ENCODE measurements at regions not wholly inside any gene's neighbourhood (a gene's known extent, or its start where the extent isn't known, plus 50 kb on each side); places are given as distances from the start of the nearest gene placed in this dataset.
"Not testable (repeated sequence)": the region's sequence is repeated elsewhere in the genome, so short reads cannot be mapped to it uniquely, and the experiment has no call there.

DNA sequence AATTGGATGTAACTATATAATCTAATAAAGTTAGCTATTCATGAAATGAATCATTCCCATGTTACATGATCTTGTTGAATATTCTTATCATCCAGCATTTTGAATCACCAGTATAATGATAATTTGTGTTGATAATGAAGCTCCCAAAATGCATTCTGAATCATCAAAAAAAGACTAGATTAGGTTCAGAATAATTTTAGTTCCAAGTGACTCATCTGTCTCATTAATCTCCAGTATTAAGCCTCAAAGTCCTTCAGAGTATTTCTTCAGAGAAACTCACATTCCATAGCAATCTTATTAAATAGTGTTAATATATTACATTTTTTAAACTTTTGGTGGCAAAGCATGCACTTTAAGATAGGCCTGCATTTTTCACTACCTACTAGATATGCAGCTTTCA, 207.5 kb downstream of the SLITRK5 start:
- no peak for DNase-seq

DNA sequence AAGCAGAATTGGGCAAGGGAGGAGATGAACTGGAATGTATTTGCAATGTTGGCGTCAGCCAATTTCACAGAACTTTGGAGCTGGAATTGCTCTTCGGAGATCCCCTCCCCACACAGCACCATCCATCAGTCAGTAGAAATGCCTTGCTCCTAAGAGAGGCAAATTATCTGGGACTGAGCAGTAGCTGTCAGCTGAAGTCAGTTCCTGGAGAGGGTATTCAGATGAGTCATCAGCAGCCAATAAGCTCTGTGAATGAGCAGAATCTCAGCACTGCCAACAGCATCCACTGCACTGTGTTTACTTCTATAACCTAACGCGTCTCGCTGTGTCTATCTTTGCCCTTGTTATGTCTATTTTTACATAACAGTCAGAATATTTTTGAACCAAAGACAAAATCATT, 213.7 kb downstream of the SLITRK5 start:
- no peak for DNase-seq

DNA sequence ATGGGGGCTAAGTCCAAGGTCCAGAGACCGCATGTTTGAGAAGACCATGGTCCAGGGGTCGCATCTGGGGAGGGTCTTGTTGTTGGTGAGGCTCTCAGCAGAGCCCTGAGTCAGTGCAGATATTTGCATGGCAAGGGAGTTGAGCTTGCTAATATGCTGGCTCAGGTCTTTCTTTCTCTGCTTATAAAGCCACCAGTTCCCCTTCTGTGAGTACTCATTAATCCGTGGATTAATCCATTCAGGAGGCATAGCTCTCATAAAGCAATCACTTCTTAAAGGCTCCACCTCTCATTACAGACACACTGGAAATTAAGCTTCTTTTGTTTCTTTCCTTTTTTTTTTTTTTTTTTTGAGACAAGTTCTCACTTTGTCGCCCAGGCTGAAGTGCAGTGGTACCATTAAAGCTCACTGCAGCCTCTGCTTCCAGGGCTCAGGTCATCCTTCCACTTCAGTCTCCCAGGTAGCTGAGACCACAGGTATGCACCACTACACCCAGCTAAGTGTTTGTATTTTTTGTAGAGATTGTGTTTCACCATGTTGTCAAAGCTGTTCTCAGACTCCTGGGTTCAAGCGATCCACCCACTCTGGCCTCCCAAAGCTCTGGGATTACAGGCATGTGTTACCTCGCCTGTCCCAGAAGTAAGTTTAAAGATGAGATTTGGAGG, 216.4 kb downstream of the SLITRK5 start:
- DNase-seq, result no peak

DNA sequence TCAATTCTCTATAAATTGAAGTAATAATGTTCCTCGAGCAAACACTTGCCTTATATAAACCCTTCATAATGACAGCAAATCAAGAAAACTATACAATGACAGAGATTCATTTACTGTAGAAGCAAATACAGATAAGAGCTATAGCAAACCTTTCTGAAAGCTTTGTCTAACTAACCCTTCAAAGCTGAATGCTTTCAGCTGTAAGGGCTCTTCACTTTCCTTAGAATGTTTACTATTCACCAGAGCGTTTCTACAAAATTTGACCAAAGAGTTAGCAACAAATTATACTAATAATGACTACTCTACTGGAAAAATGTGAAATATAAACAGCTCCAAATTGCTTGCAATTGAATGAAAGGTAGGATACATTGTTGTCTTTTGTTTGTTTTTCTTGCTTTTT, 218.1 kb downstream of the SLITRK5 start:
- no peak for DNase-seq

DNA sequence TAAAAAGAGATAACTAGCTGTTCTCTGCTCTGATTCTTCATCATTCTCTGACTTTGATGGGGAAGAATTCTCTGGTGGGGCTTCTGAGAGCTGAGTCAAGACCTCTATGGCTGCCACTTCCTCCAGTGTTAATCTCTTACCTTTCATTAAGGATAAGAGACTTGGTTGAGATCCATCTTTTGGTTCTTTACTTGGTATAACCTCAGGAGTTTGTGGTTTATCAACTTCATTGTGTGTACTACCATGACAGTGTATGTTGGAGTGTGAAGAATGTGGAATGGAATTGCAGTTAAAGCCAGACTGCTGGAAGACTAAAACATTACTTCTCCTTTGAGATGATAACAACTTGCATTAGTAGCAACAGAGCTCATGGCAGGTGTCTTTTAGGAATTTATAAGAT, 222.0 kb downstream of the SLITRK5 start:
- DNase-seq, result no peak

DNA sequence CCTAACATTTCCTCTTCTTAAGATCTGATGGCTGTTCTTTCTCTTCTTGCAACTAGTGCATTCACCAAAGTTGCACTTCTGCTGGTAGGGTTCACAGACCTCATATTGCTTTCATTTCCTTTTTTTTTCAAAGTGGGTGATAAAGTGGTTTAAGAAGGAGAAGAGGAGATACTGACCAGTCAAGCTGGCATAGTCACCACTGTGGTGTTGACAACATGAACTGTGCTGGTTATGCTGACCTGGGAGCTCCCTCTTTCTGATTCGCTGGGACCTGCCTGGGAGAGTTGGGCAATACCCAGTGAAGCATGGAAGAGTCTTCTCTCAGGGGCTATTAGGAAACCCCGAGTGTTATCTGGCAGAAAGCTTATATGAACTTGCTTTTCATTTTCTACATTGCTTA, 222.9 kb downstream of the SLITRK5 start:
- peak; percentile 17 to 25 for DNase-seq

DNA sequence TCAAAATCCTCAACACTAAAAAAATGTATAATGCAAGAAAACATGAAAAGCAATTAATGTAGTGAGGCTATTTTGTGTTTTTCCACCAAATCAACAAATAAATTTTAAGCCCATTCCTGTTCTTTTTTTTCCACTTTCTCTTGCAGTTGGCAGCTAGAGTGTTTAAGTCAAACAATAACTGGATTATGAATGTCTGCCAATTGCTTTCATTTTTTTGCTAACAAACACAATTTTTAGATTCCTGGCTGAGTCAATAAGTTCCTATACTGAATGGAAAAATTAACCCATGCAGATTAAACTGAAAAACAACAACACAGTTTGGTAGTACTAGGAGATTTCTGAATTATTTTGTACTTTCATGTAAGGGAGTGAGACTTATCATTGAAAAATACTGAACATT, 232.4 kb downstream of the SLITRK5 start:
- DNase-seq, result no peak

DNA sequence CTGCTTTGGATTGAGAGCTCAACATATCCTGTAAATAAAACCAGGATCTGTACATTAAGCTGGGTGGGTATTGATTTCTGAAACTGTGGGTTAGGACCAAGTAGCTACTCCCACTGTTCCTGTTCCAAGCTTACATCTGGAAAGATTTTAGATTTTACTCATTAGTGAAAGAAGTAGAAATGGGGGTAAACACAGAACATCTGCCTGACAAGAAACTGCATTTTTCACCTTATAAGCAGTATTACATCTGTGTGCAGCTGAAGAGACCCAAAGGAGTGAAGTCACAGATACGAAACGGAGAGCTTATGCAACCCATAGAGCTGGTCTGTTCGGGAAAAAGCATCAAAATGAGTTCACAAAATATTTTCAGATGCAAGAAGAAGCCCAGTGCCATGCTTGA, 235.2 kb downstream of the SLITRK5 start:
- DNase-seq, result no peak

DNA sequence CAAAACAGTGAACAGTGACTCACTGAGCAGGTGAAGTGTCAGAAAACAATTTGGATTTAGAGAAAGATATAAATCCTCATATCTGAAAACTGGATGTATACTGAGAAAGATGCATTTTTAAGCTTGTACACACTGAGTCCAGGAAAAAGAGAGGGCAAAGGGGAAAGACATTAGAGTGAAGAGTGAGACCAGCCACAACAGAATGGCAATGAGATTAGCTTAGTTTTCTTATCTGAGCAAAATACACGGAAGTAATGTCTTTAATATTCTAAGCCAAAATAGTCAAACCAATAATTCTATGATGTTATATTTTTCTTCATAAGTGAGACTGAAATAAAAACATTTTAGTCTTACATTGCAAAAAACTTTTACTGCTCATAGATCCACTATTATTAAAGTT, 236.0 kb downstream of the SLITRK5 start:
- DNase-seq, result no peak

DNA sequence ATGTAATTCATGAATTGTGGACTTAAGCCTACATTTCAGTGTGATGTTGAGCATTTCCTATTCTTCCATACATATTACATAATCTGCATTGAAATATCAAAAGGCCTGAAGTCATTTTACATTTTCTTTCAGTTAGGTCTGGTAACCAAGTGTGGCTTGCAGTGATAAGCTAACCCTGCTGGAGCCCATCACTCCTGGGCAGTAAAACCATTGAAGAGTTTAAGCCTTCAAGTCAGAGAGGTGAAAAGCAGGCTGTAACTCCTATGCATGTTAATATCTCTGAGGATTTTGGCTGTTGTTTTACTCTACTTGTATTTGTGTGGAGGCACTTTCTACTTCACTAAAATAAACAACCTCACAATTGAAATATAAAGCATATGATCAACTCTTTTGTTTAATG, 248.8 kb downstream of the SLITRK5 start:
- DNase-seq, result no peak

DNA sequence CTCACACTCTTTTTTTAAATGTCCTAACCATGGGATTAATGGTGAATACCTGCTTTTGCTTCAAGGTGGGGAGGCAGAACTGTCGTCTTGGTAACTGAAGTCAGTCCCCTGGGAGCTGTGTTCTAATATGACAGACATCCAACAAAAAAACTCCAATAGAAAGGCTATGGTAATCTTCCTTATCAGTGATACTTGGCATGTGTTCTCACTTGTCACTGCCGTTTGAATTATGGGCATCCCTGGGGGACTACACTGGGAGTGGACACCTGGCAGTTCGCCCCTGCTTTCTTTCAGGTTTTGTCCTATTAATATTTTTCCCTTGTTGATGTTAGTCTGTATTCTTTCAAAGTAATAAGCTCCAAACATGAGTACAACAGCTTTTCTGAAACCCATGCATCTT, 252.6 kb downstream of the SLITRK5 start:
- no peak for DNase-seq

DNA sequence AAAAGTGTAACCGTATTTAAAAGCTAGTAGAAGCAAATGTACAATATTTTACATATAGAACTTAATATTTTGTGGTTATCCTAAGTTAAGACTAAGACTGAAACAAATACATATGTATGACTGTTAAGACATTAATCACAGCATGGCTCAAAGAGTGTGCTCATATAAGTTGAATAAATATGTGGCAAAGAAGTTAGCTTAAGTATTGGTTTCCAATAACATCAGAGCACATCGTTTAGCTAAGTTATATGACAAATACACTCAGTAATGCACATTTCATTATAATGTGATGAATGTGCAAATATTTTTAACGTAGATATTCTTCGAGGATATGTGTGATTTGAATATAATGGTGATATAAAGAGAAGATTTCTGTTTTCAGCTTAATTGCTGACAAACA, 253.8 kb downstream of the SLITRK5 start:
- DNase-seq, result no peak

DNA sequence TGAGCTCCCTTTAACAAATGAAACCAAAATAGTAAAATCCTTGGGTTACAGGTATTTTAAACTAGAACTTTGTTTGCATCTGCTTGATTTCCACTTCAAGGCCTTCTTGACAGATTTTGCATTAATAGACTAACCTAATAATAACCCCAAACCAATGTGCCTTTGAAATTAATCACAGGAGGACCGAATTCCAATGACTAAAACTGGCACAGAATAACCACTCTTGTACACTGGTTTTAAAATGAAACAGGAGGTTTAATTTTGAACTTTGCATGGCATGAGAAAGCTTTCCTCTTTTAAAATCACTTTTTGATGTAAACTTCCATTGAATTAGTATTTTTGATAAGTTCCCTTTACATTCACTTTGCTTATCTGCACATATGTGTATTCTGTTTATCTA, 269.6 kb downstream of the SLITRK5 start:
- DNase-seq, result no peak

DNA sequence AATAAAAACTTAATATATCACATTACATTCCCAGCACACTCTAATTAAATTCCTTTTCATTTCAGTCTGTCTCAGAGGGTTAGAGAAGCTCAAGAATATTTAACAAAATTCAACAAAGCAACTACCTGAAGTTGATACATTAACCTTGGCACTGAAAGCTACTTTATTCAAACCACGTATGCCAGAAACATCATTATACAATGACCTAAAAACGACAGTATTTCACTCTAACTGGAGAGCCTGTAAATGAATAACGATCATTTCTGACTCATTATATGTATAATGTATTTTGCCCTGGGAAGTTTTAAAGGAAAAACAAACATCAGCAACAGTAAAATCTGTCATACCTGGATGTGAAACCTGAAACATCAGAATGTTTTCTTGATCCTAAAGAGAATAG, 270.1 kb downstream of the SLITRK5 start:
- DNase-seq, result no peak

DNA sequence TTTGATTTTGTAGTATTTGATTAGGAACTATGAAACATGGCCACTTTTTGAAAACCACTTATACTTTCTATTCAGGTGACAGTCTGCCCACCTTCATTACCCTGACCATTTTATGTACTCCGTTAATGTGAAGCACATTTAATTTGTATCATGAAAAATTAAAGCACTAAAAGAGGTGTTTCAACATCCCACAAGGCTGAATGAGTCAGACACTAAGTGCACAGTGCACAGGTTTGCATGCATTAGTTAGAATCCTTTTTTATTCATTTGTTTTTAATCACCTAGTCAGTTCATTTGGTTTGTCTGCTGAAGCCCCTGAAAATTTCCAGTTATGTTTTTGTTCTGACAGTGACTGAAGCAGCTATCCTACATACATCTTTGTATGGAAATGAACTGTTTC, 271.0 kb downstream of the SLITRK5 start:
- DNase-seq, result no peak

DNA sequence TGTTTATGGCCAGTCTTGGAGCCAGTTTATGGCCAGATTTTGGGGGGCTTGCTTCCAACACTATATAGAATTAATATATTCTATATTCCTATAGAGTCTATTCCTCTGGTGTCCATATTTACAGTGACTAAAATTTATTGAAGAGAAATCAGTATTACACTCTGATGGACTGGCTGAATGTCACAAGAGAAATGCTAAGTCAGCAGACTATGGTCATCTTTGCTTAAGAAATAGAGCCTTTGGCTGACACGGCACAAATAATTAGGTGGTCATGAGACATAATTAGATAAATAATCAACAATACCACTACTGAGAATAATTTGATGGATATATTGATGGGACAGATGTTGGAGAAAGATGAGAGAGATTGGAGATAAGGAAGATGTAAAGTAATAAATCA, 272.9 kb downstream of the SLITRK5 start:
- no peak for DNase-seq

DNA sequence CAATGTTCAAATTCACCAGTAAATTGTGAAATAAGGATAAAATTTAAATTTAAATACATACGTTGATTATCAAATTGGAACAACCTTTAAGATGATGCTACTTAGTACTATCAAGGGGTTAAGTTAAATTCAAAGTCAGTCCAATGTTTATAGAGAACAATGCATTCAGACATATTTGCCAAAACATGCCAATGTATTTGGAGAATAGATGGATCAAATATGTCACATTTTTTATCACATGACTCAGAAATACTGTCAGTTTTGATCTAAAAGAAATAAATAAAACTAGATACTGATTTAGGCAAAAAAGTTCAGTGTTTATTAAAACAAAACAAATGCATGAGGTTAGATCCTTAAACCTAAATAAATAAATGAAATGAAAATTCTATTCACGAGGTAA, 281.2 kb downstream of the SLITRK5 start:
- DNase-seq, result no peak

DNA sequence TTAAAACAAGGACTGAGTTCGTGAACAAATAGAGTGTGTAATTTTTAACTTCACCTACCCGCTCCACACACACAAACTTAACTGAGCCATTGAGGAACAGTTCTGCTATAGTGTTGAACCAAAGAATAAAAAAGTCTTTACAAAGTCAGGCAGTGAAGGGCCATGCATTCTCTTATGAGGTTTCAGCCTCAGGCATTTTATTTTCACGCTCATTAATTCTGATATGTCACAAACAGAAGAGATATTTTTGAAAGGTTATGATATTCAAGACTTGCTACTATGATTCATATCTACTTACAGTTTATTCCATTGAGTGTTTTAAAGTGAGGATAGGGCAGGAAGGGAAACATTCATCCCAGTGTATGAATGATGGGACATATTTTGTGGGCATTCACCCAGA, 282.2 kb downstream of the SLITRK5 start:
- DNase-seq, result no peak

DNA sequence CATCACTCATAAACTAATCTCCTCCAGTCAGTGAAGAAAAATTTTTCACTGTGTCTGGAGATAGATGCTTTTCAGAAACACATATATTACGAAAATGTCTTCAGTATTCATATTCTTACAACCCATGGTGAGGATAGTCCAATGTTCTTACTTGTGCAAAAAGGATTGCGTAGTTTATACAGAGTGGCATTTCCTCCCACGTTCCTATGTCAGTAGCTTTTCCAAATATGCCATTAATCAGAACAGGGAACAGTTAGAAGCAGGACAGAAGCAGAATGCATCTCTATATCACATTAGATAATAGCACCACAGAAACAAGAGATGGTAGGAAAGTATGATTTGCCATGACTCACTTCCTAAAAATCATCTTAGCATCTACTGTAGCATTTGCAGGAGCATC, 282.9 kb downstream of the SLITRK5 start:
- DNase-seq, result no peak

DNA sequence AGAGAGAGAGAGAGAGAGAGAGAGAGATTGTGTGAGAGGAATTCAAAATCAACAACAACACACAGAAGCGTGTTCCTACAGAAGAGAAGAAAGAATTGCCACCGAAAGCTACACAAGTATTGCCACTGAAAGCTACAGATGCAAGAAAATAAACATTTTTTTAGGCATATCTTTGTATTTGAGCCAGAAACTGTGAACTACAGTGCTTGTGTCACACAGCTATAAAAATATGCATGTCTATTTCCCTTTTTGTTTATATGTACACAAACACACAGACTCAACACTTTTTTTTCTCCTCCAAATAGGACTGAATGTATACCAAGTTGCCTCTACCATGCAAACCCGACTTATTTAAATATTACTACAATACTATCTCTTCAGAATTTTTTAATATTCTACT, 290.4 kb downstream of the SLITRK5 start:
- DNase-seq, result no peak

DNA sequence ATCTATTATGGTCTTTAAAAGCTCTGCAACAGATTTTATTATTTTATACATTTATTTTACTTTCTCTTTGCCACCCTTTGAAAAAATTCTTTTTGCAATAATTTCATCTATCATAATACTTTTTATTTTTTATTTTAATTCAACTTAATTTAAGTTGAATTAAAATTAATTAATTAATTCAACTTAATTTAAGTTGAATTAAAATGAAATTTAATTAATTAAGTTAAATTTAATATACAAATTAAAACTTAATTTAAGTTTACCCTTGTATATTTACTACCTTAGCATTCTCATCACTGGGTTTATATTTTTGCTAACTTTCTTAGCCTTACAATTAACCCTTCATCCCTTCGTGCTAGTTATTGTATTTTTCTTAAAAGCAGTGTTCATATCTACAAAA, 301.4 kb downstream of the SLITRK5 start:
- DNase-seq, result no peak

DNA sequence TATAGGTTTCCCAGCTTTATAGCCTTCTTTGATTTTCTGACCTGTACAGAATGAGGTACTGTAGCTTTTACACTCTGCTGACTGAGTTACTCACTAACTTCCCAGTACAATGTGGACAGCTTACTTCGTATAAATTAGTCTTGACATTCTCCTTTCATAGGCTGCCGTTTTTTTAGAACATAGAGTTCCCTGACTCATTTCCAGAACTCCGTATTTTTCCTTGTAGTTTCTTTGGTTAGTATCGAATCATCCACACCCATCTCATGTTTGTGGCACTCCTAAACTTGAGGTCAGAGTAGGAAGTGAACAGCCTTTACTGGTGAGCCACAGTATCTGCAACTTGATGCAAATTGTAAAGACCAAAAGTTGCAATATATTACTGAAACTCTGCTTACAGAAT, 303.9 kb downstream of the SLITRK5 start:
- DNase-seq, result no peak

DNA sequence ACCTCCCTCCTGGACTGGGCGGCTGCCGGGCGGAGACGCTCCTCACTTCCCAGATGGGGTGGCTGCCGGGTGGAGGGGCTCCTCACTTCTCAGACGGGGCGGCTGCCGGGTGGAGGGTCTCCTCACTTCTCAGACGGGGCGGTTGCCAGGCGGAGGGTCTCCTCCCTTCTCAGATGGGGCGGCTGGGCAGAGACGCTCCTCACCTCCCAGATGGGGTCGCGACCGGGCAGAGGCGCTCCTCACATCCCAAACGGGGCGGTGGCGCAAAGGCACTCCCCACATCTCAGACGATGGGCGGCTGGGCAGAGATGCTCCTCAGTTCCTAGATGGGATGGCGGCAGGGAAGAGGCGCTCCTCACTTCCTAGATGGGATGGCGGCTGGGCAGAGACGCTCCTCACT, 305.5 kb downstream of the SLITRK5 start:
- DNase-seq, result not testable (repeated sequence)

DNA sequence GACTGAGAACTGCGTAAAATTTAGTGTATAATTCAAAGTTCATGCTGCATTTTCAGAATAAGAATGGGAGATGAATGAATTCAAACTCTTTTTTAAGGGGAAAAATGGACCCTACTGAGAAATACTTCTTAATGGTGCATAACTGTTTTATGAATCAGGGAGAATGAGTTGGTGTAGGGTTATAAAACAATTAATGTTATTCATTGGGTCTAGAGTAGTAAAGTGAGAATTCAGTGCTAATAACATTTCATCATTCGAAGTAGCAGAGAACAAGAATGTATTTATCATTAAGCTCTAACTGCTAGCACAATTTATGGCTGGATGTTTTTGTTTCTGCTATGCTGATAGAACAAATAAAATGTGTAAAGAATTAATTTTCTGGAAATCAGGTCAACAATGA, 310.2 kb downstream of the SLITRK5 start:
- DNase-seq, result no peak

DNA sequence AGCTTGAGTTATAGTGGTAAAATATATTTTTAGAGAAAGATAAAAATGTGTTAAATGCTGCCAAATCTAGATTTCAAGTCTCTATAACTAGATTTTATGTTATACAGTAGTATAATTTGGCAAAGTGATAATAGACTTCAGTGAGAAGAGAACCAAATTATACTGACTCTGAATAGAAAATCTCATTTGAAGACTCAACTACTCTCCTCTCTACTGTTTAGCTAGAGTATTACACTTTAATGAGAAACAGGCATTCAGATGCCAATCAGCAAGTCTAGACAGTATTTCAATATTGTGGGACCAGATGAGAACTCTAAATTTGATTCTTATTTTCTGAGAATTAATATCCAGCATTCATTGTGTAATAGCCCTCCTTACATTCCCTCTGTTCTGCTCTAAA, 311.2 kb downstream of the SLITRK5 start:
- no peak for DNase-seq

Measured in AML-193 (cell line).